ENCODE measurements at regions not wholly inside any gene's neighbourhood (a gene's known extent, or its start where the extent isn't known, plus 50 kb on each side); places are given as distances from the start of the nearest gene placed in this dataset.

DNA sequence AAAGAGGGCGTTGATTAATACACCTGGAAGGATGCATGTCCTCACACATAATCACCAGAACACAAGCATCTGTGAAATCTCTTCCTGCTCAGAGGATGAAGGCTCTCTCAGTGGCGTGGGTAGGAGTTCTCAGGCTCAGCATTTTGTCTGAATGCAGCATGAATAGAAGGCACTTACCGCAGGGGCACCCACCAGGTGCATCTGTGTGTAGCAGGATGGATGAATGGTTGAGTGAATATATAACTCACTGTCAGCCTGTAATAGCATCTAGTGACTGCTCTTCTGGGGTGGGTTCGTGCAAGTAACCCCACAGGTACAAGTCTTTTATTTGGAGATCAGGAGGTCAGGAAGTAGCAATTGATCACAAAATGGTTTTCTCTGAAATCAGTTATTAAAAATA lies 143.0 kb downstream of the SQOR start (continued):
- TF ChIP-seq, protein P1, sequence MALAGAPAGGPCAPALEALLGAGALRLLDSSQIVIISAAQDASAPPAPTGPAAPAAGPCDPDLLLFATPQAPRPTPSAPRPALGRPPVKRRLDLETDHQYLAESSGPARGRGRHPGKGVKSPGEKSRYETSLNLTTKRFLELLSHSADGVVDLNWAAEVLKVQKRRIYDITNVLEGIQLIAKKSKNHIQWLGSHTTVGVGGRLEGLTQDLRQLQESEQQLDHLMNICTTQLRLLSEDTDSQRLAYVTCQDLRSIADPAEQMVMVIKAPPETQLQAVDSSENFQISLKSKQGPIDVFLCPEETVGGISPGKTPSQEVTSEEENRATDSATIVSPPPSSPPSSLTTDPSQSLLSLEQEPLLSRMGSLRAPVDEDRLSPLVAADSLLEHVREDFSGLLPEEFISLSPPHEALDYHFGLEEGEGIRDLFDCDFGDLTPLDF (CRISPR knock-in tag; IDR thresholded peaks at IDR 0.05): no peak
- TF ChIP-seq RORB (CRISPR knock-in tag; IDR thresholded peaks at IDR 0.05): no peak
- no peak for TF ChIP-seq ZMAT4 (CRISPR knock-in tag; IDR thresholded peaks at IDR 0.05)

DNA sequence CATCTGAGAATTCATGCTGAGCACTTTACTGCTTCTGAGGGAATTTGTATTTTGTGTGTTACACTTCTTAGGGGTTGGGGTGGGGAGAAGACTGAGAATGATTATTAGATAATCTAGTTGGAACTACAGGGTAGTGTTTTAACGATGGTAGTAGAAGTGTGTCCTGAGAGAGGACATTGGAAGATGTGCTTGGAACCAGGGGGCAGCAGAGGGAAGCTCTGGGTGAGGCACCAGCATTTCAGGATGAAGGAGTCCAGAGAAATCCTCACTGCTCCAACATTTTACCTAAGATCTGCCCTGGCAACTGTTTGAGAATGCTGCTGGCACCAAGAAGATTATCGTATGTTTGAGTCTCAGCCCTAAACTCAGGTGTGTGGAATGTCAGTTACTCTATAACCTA lies 145.5 kb downstream of the SQOR start:
- H3K9me3 Mint-ChIP-seq: no peaks in the 10 kb centered on the region
- TF ChIP-seq ESRRA (CRISPR knock-in tag; IDR thresholded peaks at IDR 0.05; ENCODE audit: borderline replicate concordance) (no peak), SMAD4 (CRISPR knock-in tag; IDR thresholded peaks at IDR 0.05) (no peak), FOXK1 (CRISPR knock-in tag; IDR thresholded peaks at IDR 0.05) (no peak), ELF4 (CRISPR knock-in tag; IDR thresholded peaks at IDR 0.05; ENCODE audit: low read depth) (no peak), NFE2L1 (CRISPR knock-in tag; IDR thresholded peaks at IDR 0.05) (no peak), ZNF317 (CRISPR knock-in tag; IDR thresholded peaks at IDR 0.05; ENCODE audit: borderline replicate concordance, low read depth) (no peak), ZNF138 (CRISPR knock-in tag; conservative IDR thresholded peaks at IDR 0.05) (no peak), NFYB (CRISPR knock-in tag; conservative IDR thresholded peaks at IDR 0.05; ENCODE audit: low read depth) (no peak), MYBL2 (CRISPR knock-in tag; IDR thresholded peaks at IDR 0.05) (no peak), CREB1 (CRISPR knock-in tag; IDR thresholded peaks at IDR 0.05) (no peak), JUN (CRISPR knock-in tag; IDR thresholded peaks at IDR 0.05) (no peak)
- TF ChIP-seq, protein P2, sequence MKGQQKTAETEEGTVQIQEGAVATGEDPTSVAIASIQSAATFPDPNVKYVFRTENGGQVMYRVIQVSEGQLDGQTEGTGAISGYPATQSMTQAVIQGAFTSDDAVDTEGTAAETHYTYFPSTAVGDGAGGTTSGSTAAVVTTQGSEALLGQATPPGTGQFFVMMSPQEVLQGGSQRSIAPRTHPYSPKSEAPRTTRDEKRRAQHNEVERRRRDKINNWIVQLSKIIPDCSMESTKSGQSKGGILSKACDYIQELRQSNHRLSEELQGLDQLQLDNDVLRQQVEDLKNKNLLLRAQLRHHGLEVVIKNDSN (CRISPR knock-in tag; IDR thresholded peaks at IDR 0.05): no peak
- TF ChIP-seq, protein P3, sequence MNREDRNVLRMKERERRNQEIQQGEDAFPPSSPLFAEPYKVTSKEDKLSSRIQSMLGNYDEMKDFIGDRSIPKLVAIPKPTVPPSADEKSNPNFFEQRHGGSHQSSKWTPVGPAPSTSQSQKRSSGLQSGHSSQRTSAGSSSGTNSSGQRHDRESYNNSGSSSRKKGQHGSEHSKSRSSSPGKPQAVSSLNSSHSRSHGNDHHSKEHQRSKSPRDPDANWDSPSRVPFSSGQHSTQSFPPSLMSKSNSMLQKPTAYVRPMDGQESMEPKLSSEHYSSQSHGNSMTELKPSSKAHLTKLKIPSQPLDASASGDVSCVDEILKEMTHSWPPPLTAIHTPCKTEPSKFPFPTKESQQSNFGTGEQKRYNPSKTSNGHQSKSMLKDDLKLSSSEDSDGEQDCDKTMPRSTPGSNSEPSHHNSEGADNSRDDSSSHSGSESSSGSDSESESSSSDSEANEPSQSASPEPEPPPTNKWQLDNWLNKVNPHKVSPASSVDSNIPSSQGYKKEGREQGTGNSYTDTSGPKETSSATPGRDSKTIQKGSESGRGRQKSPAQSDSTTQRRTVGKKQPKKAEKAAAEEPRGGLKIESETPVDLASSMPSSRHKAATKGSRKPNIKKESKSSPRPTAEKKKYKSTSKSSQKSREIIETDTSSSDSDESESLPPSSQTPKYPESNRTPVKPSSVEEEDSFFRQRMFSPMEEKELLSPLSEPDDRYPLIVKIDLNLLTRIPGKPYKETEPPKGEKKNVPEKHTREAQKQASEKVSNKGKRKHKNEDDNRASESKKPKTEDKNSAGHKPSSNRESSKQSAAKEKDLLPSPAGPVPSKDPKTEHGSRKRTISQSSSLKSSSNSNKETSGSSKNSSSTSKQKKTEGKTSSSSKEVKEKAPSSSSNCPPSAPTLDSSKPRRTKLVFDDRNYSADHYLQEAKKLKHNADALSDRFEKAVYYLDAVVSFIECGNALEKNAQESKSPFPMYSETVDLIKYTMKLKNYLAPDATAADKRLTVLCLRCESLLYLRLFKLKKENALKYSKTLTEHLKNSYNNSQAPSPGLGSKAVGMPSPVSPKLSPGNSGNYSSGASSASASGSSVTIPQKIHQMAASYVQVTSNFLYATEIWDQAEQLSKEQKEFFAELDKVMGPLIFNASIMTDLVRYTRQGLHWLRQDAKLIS (CRISPR knock-in tag; IDR thresholded peaks at IDR 0.05; ENCODE audit: borderline replicate concordance): no peak
- TF ChIP-seq, protein P4, sequence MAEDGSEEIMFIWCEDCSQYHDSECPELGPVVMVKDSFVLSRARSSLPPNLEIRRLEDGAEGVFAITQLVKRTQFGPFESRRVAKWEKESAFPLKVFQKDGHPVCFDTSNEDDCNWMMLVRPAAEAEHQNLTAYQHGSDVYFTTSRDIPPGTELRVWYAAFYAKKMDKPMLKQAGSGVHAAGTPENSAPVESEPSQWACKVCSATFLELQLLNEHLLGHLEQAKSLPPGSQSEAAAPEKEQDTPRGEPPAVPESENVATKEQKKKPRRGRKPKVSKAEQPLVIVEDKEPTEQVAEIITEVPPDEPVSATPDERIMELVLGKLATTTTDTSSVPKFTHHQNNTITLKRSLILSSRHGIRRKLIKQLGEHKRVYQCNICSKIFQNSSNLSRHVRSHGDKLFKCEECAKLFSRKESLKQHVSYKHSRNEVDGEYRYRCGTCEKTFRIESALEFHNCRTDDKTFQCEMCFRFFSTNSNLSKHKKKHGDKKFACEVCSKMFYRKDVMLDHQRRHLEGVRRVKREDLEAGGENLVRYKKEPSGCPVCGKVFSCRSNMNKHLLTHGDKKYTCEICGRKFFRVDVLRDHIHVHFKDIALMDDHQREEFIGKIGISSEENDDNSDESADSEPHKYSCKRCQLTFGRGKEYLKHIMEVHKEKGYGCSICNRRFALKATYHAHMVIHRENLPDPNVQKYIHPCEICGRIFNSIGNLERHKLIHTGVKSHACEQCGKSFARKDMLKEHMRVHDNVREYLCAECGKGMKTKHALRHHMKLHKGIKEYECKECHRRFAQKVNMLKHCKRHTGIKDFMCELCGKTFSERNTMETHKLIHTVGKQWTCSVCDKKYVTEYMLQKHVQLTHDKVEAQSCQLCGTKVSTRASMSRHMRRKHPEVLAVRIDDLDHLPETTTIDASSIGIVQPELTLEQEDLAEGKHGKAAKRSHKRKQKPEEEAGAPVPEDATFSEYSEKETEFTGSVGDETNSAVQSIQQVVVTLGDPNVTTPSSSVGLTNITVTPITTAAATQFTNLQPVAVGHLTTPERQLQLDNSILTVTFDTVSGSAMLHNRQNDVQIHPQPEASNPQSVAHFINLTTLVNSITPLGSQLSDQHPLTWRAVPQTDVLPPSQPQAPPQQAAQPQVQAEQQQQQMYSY (CRISPR knock-in tag; IDR thresholded peaks at IDR 0.05): no peak
- TF ChIP-seq, protein P5, sequence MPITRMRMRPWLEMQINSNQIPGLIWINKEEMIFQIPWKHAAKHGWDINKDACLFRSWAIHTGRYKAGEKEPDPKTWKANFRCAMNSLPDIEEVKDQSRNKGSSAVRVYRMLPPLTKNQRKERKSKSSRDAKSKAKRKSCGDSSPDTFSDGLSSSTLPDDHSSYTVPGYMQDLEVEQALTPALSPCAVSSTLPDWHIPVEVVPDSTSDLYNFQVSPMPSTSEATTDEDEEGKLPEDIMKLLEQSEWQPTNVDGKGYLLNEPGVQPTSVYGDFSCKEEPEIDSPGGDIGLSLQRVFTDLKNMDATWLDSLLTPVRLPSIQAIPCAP (CRISPR knock-in tag; IDR thresholded peaks at IDR 0.05): no peak
- TF ChIP-seq, protein P6, sequence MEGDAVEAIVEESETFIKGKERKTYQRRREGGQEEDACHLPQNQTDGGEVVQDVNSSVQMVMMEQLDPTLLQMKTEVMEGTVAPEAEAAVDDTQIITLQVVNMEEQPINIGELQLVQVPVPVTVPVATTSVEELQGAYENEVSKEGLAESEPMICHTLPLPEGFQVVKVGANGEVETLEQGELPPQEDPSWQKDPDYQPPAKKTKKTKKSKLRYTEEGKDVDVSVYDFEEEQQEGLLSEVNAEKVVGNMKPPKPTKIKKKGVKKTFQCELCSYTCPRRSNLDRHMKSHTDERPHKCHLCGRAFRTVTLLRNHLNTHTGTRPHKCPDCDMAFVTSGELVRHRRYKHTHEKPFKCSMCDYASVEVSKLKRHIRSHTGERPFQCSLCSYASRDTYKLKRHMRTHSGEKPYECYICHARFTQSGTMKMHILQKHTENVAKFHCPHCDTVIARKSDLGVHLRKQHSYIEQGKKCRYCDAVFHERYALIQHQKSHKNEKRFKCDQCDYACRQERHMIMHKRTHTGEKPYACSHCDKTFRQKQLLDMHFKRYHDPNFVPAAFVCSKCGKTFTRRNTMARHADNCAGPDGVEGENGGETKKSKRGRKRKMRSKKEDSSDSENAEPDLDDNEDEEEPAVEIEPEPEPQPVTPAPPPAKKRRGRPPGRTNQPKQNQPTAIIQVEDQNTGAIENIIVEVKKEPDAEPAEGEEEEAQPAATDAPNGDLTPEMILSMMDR (IDR thresholded peaks at IDR 0.05): no peak
- DNase-seq (ENCODE audit: low spot score): peak; percentile 19
- peak; percentile 75 for ATAC-seq
- H3K27ac Mint-ChIP-seq: no peak overlapping the region
- CTCF ChIA-PET: interaction anchor here (0.8 to 4.0 kb wide), 6 partner anchors 9 to 77 kb away, joined by 3 to 23 read pairs (median 8); no protein-coding TSS in a partner anchor
- POLR2A ChIA-PET: no interaction called here
- peaks cover 25% of the 10 kb centered on the region for H3K4me1 Mint-ChIP-seq
- H3K36me3 Mint-ChIP-seq: no peaks in the 10 kb centered on the region
- no peak overlapping the region for H3K4me3 Mint-ChIP-seq
- H3K27me3 Mint-ChIP-seq (ENCODE audit: low read depth): no peaks in the 10 kb centered on the region

Data from WTC11 (cell line).